H1 (cell line): ENCODE measurements at regions not wholly inside any gene's neighbourhood (a gene's known extent, or its start where the extent isn't known, plus 50 kb on each side); places are given as distances from the start of the nearest gene placed in this dataset.

Experiments
- EGR1 ChIP-seq: IDR thresholded peaks from 2 replicates; pipeline ENCODE4 v1.6.1; 2011; ENCODE audit warnings: low read depth, low read length, borderline replicate concordance
- MAX ChIP-seq: IDR thresholded peaks from 2 replicates; pipeline ENCODE4 v1.6.1; 2012; ENCODE audit warnings: inconsistent platforms
- RXRA ChIP-seq: IDR thresholded peaks from 2 replicates; pipeline ENCODE4 v1.6.1; 2011; ENCODE audit warnings: low read depth, mild to moderate bottlenecking, low read length, moderate library complexity; ENCODE audit not compliant: insufficient read depth
- SP1 ChIP-seq: IDR thresholded peaks from 2 replicates; pipeline ENCODE4 v1.6.1; 2011; ENCODE audit warnings: low read depth, low read length
- SRF ChIP-seq: IDR thresholded peaks from 2 replicates; pipeline ENCODE4 v1.6.1; 2011; ENCODE audit warnings: mild to moderate bottlenecking, low read depth, low read length, moderate library complexity

GRCh38 chr6:126805861-126806260, 312.6 kb upstream of the RSPO3 start (continued):
- no peak for TF ChIP-seq MAX
- TF ChIP-seq SP1 = no peak
- no peak for TF ChIP-seq RXRA
- TF ChIP-seq EGR1 = no peak
- TF ChIP-seq SRF = no peak
